Osteoblast (primary cell): ENCODE measurements at regions not wholly inside any gene's neighbourhood (a gene's known extent, or its start where the extent isn't known, plus 50 kb on each side); places are given as distances from the start of the nearest gene placed in this dataset.

Source experiments
- DNase-seq: peaks from one replicate; pipeline ENCODE4 v3.0.0; 2011; ENCODE audit warnings: low spot score, mixed read lengths; ENCODE audit not compliant: insufficient read length; ENCODE audit errors: missing footprints
- H2AFZ ChIP-seq: 2 replicates; pipeline ENCODE4 v1.6.0; 2011; ENCODE audit warnings: mild to moderate bottlenecking, low read length
- H3K27ac ChIP-seq: 2 replicates; pipeline ENCODE4 v1.5.1; 2011; ENCODE audit warnings: mild to moderate bottlenecking, low read depth, low read length, moderate library complexity
- H3K27me3 ChIP-seq: 2 replicates; pipeline ENCODE4 v1.6.0; 2012; ENCODE audit warnings: mild to moderate bottlenecking, control low read depth, inconsistent platforms, low read length, moderate library complexity; ENCODE audit not compliant: insufficient read depth
- H3K36me3 ChIP-seq: 2 replicates; pipeline ENCODE4 v1.5.1; 2011; ENCODE audit warnings: mild to moderate bottlenecking, low read length, control low read depth, moderate library complexity; ENCODE audit not compliant: insufficient read depth
- H3K4me1 ChIP-seq: 2 replicates; pipeline ENCODE4 v1.5.1; 2011; ENCODE audit warnings: mild to moderate bottlenecking, low read length, control low read depth, moderate library complexity; ENCODE audit not compliant: insufficient read depth
- H3K4me2 ChIP-seq: 2 replicates; pipeline ENCODE4 v1.6.0; 2011; ENCODE audit warnings: mild to moderate bottlenecking, low read length; ENCODE audit not compliant: insufficient read depth
- H3K4me3 ChIP-seq: fragments of 200-600 bp; sonication (generic); 3 replicates; pipeline ENCODE4 v1.5.1; 2012; ENCODE audit warnings: mild to moderate bottlenecking, low read length, inconsistent platforms; ENCODE audit not compliant: insufficient read depth
- H3K79me2 ChIP-seq: 2 replicates; pipeline ENCODE4 v1.6.0; 2012; ENCODE audit warnings: mild to moderate bottlenecking, low read length, control low read depth, inconsistent platforms; ENCODE audit not compliant: insufficient read depth
- H3K9me3 ChIP-seq: 2 replicates; pipeline ENCODE4 v1.5.1; 2011; ENCODE audit warnings: low read depth, low read length, control low read depth
- H4K20me1 ChIP-seq: 2 replicates; pipeline ENCODE4 v1.6.0; 2012; ENCODE audit warnings: mild to moderate bottlenecking, low read length, control low read depth; ENCODE audit not compliant: insufficient read depth
- CTCF ChIP-seq: IDR thresholded peaks from 2 replicates; pipeline ENCODE4 v1.5.1; 2011; ENCODE audit warnings: mild to moderate bottlenecking, low read depth, low read length, moderate library complexity; ENCODE audit errors: extremely low read depth

GRCh38 chr11:81897639-81898038 is 836.0 kb downstream of the FAM181B start:
- H3K4me2 ChIP-seq, result no peak overlapping the region
- no peaks in the 10 kb centered on the region for H3K36me3 ChIP-seq
- H2AFZ ChIP-seq, result no peak overlapping the region
- no peaks in the 10 kb centered on the region for H3K9me3 ChIP-seq
- H3K4me3 ChIP-seq, result no peak overlapping the region
- no peaks in the 10 kb centered on the region for H4K20me1 ChIP-seq
- H3K27ac ChIP-seq, result no peak overlapping the region
- no peaks in the 10 kb centered on the region for H3K27me3 ChIP-seq
- no peak for TF ChIP-seq CTCF
- no peaks in the 10 kb centered on the region for H3K79me2 ChIP-seq
- H3K4me1 ChIP-seq, result no peaks in the 10 kb centered on the region
- DNase-seq, result peak; percentile 21

DNA sequence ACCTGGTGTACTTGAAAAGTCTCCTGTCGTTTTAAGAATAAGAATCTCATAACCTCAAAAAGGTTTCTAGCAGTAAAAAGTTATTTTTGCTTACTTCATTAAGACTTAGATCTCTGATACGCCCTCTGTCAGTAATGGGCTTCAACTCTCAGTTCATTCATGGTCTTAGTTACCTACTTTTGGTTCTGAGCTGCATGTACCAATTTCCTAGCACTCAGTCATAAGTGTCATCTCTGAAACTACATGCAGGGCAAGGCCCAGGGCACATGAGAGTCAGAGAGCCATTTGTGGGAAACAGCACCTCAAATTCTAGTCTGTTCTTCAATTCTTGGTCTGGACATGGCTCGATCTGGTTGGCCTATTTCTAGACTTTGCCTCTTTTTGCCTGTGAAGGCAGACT is 838.4 kb downstream of the FAM181B start:
- H3K27me3 ChIP-seq, result no peaks in the 10 kb centered on the region
- no peaks in the 10 kb centered on the region for H3K9me3 ChIP-seq
- no peak for TF ChIP-seq CTCF
- DNase-seq, result no peak
- H3K4me3 ChIP-seq, result no peak overlapping the region
- no peaks in the 10 kb centered on the region for H3K79me2 ChIP-seq
- H3K4me2 ChIP-seq, result no peak overlapping the region
- H3K36me3 ChIP-seq, result no peaks in the 10 kb centered on the region
- H4K20me1 ChIP-seq, result no peaks in the 10 kb centered on the region
- no peaks in the 10 kb centered on the region for H3K4me1 ChIP-seq
- no peak overlapping the region for H3K27ac ChIP-seq
- no peak overlapping the region for H2AFZ ChIP-seq

GRCh38 chr11:81892770-81893635 is 840.7 kb downstream of the FAM181B start:
- Histone ChIP-seq H3K27me3 (no peaks in the 10 kb centered on the region), H2AFZ (no peak overlapping the region), H3K4me1 (no peaks in the 10 kb centered on the region), H3K27ac (no peak overlapping the region), H4K20me1 (no peaks in the 10 kb centered on the region), H3K36me3 (no peaks in the 10 kb centered on the region), H3K4me3 (no peak overlapping the region), H3K4me2 (no peak overlapping the region), H3K9me3 (no peaks in the 10 kb centered on the region), H3K79me2 (no peaks in the 10 kb centered on the region)
- no peak for TF ChIP-seq CTCF
- peak; percentile 11 for DNase-seq

GRCh38 chr11:81888391-81888790 is 845.3 kb downstream of the FAM181B start:
- no peak overlapping the region for H3K4me3 ChIP-seq
- no peak overlapping the region for H3K4me2 ChIP-seq
- H3K36me3 ChIP-seq, result no peaks in the 10 kb centered on the region
- no peaks in the 10 kb centered on the region for H3K79me2 ChIP-seq
- no peak overlapping the region for H3K27ac ChIP-seq
- no peaks in the 10 kb centered on the region for H4K20me1 ChIP-seq
- H3K4me1 ChIP-seq, result no peaks in the 10 kb centered on the region
- no peak overlapping the region for H2AFZ ChIP-seq
- DNase-seq, result no peak
- H3K27me3 ChIP-seq, result no peaks in the 10 kb centered on the region
- TF ChIP-seq CTCF, result no peak
- H3K9me3 ChIP-seq, result no peaks in the 10 kb centered on the region
